ENCODE measurements at regions not wholly inside any gene's neighbourhood (a gene's known extent, or its start where the extent isn't known, plus 50 kb on each side); places are given as distances from the start of the nearest gene placed in this dataset.

DNA sequence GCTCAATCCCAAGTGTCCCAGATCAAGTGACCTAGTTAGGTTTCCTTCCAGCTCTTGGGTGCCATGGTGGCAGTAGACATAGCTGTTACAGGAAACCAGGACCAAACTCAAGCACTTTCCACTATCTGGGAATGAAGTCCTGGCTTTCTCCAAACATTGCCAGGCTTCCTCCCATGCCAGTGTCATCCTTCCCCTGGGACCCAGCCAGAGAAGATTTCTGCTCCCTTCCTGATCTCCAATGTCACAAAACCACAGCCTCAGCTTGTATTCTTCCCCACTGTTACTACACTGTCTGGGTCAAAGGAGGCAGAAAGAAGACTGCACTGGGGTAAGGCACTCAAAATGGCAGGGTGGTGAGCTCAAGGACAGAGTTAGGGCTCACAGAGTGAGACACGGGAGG is 347.1 kb downstream of the TNS1 start:
- DNase-seq (ENCODE audit: low spot score): no peak

GRCh38 chr2:217654168-217654567 is 348.6 kb downstream of the TNS1 start:
- no peak for DNase-seq (ENCODE audit: low spot score)

GRCh38 chr2:217652761-217653639 is 349.8 kb downstream of the TNS1 start:
- DNase-seq (ENCODE audit: low spot score): peak; percentile 72

- DNase-seq (ENCODE audit: low spot score): peak; percentile 69
These were observed 352.0 kb downstream of the TNS1 start for GRCh38 chr2:217650716-217651360.

DNA sequence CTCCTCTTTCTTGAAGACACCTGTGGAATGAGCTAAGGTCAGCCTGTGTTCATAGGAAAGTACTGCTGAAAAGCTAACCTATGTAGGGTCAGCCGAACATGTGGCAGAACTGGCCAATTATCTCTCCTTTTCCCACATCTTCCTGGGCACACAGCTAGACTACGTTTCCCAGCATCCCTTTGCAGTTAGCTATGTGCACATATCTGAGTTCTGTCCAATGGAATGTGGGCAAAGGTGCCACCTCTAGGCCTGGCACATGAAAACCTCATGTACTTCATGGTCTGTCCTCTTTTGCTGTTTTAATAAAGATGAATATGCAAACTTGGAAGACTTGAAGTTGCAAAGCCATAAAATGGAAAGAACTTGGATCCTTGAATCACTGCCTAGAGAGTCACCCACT is 352.6 kb downstream of the TNS1 start:
- no peak for DNase-seq (ENCODE audit: low spot score)

GRCh38 chr2:217647925-217648324 is 354.9 kb downstream of the TNS1 start:
- no peak for DNase-seq (ENCODE audit: low spot score)

DNA sequence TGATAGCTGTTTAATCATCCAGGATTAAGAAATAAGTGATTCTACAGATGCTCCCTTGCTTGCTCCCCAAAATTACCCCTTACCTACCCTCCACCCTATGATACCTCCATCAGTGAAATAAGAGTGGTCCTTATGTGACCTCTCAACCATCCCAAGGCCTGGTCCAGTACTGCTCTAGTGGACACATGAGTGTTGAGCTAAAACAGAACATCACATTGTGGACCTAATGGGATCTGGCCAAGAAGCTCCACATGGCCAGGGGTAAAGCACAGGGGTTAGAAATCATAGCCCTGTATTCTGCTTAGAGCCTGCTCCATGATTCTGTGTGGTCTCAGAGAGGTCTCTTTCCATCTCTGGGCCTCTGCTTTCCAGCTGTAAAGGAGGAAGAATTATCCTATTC is 355.6 kb downstream of the TNS1 start:
- DNase-seq (ENCODE audit: low spot score): no peak

DNA sequence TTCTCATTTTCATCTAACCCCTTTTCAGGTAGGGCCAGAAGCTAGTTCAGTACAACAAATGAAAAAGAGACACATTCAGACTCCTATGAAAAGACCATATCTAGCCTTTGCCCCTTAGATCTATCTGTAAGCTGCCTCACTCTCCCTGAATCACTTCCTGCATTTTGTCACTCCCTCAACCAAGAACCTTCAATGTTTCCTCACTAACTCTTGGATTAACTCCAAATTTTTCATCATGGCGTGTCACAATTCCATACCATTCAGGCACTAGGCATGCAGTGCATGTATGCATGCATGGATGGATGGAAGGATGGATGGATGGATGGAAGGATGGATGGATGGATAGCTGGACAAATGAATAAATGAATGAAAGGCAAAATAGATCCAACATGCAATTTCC is 356.9 kb downstream of the TNS1 start:
- no peak for DNase-seq (ENCODE audit: low spot score)

DNA sequence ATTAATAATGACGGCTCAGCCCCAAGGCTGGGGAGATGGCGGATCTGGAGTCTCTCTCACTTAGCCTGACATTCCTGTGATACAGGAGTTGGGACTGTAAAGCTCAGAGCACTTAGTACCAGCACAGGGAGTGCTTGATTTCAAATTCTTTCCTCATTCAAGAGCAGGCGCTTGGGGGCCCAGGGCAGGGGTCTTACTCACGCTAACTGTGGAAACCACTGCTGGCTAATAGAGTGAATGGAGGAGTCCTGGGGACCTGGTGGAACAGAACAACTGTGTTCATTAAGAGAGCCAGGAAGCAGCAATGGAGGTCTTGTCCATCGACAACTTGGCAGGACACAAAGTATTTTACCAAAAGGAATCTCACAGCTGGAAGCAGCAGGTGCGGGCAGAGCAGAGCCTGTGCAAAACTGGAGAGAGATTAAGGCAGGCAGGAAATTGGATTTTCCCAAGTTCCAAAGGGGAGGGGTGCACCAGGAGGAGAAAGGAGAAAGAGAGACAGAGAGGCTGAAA is 358.9 kb downstream of the TNS1 start:
- no peak for DNase-seq (ENCODE audit: low spot score)

DNA sequence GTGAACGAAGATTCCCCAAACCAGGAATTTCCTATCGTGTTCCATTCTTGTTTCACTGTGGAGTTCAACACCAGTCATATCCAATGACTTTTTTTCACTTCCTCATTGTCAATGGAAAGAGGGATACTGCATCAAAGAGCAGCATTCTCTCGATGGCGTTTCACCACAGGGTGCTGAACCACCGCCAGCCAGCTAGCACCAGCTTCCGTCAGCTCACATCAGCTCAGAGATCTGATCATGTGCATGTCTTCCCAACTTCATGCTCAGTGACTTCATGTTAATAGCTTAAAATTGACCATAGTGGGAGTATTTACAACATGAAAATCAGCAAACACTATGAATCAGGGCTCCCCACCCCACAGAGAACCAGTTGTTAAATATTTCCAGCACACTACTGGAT is 359.9 kb downstream of the TNS1 start:
- DNase-seq (ENCODE audit: low spot score): no peak

DNA sequence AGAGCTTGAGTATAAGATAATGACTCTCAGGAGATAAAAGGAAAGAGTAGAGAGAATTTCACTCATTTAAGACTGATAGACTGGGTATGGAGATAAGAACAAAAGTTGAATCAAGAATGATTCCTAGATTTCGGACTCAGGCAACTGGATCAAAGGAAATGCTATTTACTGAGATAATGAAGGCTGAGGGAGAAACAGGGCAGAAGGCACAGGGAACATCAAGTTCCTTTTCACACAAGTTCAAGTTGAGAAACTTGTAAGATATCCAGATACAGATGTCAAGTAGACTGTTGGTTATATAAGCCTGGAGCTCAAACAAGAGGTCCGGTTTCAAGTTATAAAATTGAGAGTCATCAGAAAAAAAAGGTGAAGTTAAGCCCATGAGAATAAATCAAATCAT is 360.8 kb downstream of the TNS1 start:
- no peak for DNase-seq (ENCODE audit: low spot score)

GRCh38 chr2:217639481-217639880 is 363.3 kb downstream of the TNS1 start:
- no peak for DNase-seq (ENCODE audit: low spot score)

GRCh38 chr2:217638533-217638932 is 364.3 kb downstream of the TNS1 start:
- no peak for DNase-seq (ENCODE audit: low spot score)

DNA sequence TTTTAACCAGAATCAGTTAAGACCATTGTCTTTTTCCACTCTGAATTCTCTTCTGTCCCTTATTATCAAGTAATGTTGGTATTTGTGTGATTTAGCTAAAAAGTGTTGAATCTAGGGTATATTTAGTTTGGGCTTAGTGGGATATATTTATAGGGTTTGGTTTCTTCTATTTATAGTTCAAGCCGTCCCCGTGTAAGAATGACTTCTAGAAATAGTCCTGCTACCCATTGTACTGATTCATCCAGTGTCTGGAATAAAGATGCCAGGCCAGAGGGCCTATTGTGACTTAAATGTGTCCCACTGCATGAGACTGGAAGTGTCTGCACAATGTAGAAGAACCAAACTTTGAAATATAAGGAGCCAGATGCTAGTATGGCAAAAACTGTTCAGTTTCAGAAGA is 364.8 kb downstream of the TNS1 start:
- DNase-seq (ENCODE audit: low spot score): no peak

DNA sequence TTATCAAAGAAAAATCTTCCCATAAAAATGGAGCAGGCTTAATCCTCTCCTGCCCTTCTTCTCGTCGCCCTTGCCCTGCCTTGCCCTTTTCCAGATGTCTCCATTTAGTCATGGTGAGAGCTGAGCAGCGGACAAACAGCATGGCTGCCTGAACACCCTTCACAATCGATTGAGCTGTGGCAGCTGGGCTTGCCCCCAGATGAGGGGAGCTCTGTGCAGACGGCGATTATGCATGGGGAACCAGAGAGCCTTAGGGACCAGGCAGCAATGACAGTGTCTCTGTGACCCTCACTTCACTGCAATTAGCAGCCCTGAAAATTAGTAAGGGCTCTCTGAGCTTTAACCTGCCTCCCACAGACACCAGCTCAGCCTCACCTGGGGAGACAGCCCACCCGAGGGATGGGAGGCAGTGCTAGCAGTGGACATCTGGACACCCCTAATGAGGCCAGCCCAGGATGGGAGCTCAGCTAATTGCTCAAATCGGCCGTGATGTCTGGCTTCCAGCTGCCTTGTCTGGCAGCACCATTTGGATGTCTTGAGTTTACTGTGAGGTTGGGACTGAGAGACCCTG is 365.7 kb downstream of the TNS1 start:
- no peak for DNase-seq (ENCODE audit: low spot score)

- no peak for DNase-seq (ENCODE audit: low spot score)
These were observed 366.2 kb downstream of the TNS1 start for GRCh38 chr2:217636578-217636977.

DNA sequence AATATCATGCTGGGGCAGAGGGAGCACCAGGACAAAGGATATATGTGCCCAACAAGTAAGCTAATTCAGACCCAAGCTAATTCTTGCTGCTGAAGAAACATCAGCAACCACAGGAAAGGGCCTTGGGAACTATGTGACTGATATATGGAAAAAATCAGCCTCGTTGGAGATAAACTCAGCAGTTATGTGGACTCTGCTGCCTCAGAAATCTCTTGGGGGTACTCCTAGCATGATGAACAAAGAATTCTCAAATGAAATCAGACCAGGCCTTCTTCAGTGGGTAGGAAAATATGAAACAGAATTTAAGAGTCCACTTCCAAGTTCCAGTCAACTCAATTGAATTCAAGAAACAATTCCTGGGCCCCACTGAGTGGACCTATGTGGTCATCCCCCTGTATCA is 367.9 kb downstream of the TNS1 start:
- DNase-seq (ENCODE audit: low spot score): no peak

DNA sequence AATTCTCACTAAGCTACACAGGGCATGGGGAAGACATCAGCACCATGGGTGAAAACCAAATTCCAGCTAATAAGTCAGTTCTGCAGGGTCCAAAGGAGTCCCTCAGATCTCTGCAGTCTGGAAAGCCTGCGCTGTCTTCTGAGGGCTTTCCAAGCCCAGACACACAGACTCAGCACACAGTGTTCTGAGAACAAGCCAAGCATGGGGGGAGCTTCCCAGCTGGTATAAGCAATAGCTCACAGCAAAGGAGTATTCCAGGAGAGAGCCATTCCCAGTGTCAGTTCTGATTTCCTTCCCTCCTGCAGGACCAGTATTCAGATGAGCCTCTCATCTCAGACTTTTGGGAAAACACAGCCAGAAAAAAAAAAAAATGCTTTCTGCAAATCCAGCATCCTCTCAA is 370.8 kb downstream of the TNS1 start:
- no peak for DNase-seq (ENCODE audit: low spot score)

DNA sequence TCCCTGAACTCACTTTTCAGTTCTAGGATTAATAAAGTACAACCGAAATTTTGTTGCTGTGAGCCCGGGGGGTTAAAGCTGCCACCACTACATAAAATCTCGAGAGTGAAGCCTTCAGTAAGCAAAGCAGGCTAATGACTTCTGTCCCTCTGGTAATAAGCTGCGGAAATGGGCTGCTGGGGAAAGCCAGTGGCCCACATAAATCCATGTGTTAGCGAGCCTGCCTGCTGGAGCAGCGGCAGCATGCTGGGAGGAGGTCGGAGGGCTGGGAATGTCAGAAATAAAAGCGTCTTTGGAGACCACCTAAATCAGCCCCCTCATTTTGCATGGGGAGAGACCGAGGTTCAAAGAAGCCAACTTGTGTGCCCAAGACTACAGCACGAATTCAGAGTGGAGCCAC is 371.7 kb downstream of the TNS1 start:
- DNase-seq (ENCODE audit: low spot score): no peak

DNA sequence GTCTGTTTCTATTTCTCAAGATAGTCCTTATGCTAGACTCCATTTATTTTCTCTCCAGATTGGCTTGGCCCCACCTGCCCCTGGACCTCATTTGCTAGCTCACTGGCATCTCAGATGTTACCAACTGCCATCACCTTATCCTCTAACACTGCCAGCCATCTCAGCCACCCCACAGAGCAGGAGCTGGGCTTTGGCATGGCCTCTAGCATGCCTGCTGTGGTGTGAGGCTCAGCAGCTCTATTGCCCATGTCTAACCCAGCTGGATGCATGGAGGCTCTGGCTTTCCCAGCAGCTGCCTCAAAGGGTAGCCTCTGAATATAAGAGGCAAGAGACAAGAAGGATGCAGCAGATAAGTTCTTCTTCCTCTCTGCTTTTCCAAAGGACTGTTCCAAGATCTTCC is 373.4 kb downstream of the TNS1 start:
- DNase-seq (ENCODE audit: low spot score): no peak

DNA sequence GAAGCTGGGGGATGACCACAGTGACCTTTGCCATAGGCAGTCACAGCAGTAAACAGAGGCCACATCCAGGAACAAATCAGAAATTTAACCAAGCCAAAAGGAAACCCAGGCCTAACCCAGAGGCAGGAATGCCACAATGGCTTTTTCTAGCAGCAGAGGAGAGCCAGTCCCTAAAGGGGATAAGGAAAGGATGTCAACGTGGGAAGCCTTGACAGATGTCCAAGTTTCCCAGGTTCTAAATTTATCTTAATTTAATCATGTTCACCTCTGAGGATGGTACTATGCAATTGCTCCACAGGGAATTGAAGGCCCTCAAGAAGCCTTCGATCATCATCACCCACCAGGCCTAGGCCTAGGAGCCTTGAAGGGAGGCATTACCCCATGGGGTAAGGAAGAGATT is 374.7 kb downstream of the TNS1 start:
- no peak for DNase-seq (ENCODE audit: low spot score)

DNA sequence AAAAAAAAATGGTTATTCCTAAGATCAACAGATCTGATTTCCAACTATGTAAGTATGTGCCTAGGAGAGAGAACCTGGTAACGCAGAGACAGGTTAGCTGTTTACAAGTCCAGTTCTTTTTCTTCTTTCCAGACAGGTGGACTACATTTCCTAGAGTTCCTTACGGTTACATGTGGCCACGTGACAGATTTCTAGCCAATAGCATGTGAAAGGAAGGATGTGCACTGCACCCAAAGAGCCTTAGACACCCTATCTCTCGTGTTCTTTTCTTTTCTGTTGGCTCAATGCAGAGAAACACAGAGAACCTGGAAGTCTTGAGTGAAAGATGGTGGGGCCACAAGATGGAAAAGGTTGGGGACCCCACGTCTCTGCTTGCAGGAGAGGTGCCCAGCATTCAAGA is 375.9 kb downstream of the TNS1 start:
- no peak for DNase-seq (ENCODE audit: low spot score)

DNA sequence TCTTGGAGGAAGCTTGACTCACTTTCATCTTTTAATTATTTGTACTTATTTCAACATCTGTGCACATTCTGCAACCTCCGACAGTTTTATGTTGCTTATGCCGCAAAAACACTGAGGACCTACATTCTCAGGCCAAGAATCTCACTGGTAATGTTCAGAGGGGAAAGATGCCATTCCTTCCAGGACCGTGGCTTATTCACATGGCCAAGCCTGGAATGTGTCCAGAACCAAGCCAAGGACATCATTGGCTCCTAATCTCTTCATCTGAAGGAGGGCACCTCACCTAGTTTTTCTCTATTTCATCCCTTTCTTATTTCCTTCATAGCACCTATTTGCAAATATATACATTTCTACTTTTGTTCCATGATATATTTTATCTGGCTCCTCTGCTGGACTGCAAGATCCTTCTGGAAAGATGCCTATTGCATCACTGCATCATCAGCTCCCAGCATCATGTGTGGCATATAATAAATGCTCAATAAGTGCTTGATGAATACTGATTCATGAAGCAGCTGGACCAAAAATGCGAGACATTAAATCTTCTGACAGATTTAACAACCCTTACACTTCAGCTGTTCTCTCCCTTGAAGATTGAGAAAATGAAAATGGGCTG is 377.1 kb downstream of the TNS1 start:
- peak; percentile 13 for DNase-seq (ENCODE audit: low spot score)

Data from AG08396 (cell line).